PFSK-1 (cell line): ENCODE measurements at regions not wholly inside any gene's neighbourhood (a gene's known extent, or its start where the extent isn't known, plus 50 kb on each side); places are given as distances from the start of the nearest gene placed in this dataset.

ENCODE experiments used
- FOXP2 ChIP-seq: optimal IDR thresholded peaks from 2 replicates; pipeline ENCODE3; 2011; ENCODE audit warnings: borderline replicate concordance, control low read depth, inconsistent platforms; ENCODE audit not compliant: insufficient read depth; ENCODE audit errors: extremely low read length, extremely low read depth
- POLR2AphosphoS5 ChIP-seq: IDR thresholded peaks from 2 replicates; pipeline ENCODE4 v1.6.1; 2012; ENCODE audit warnings: low read depth, mild to moderate bottlenecking, control low read depth, low read length, moderate library complexity
- SIN3A ChIP-seq: IDR thresholded peaks from 2 replicates; pipeline ENCODE4 v1.6.1; 2012; ENCODE audit warnings: mild to moderate bottlenecking, low read length, moderate library complexity, borderline replicate concordance; ENCODE audit not compliant: insufficient read depth
- TAF1 ChIP-seq: IDR thresholded peaks from 2 replicates; pipeline ENCODE4 v1.6.1; 2012; ENCODE audit warnings: low read length, control low read depth, borderline replicate concordance; ENCODE audit not compliant: insufficient read depth
- TF ChIP-seq, protein P1 (sequence below), 2 experiments: IDR thresholded peaks; 2 replicates each; pipeline versions ENCODE4 v1.6.1 to v1.8.0; 2011 to 2012; ENCODE audit warnings: low read depth in 2 of 2, low read length in 2 of 2, control low read depth in 1 of 2, inconsistent platforms in 1 of 2, mild to moderate bottlenecking in 1 of 2, moderate library complexity in 1 of 2; ENCODE audit not compliant: insufficient read depth in 1 of 2

DNA sequence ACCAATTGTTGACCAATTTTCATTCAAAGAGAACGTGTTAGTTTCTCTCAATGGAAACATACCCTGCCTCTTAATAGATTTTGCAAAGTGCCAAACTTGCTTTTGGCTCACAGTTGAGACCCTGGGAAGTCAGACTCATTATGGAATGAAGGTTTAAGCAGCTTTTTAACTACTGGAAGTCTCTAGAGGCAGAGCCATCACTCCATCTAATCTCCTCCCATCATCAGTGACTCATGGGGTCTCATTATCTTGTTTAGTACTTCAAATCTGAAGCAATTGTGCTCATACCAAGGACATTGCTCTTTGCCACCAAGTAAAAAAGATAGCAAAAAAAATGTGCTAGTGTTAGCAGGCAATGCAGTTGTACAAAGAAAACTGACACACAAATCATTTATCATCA, 537.1 kb upstream of the LRRC4C start:
- TF ChIP-seq, protein P1, sequence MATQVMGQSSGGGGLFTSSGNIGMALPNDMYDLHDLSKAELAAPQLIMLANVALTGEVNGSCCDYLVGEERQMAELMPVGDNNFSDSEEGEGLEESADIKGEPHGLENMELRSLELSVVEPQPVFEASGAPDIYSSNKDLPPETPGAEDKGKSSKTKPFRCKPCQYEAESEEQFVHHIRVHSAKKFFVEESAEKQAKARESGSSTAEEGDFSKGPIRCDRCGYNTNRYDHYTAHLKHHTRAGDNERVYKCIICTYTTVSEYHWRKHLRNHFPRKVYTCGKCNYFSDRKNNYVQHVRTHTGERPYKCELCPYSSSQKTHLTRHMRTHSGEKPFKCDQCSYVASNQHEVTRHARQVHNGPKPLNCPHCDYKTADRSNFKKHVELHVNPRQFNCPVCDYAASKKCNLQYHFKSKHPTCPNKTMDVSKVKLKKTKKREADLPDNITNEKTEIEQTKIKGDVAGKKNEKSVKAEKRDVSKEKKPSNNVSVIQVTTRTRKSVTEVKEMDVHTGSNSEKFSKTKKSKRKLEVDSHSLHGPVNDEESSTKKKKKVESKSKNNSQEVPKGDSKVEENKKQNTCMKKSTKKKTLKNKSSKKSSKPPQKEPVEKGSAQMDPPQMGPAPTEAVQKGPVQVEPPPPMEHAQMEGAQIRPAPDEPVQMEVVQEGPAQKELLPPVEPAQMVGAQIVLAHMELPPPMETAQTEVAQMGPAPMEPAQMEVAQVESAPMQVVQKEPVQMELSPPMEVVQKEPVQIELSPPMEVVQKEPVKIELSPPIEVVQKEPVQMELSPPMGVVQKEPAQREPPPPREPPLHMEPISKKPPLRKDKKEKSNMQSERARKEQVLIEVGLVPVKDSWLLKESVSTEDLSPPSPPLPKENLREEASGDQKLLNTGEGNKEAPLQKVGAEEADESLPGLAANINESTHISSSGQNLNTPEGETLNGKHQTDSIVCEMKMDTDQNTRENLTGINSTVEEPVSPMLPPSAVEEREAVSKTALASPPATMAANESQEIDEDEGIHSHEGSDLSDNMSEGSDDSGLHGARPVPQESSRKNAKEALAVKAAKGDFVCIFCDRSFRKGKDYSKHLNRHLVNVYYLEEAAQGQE (IDR thresholded peaks at IDR 0.05; ENCODE audit: insufficient read depth in 1 of 2, low read depth in 2 of 2, low read length in 2 of 2): no peak
- TF ChIP-seq FOXP2 (no peak), SIN3A (no peak), POLR2AphosphoS5 (no peak), TAF1 (no peak)

DNA sequence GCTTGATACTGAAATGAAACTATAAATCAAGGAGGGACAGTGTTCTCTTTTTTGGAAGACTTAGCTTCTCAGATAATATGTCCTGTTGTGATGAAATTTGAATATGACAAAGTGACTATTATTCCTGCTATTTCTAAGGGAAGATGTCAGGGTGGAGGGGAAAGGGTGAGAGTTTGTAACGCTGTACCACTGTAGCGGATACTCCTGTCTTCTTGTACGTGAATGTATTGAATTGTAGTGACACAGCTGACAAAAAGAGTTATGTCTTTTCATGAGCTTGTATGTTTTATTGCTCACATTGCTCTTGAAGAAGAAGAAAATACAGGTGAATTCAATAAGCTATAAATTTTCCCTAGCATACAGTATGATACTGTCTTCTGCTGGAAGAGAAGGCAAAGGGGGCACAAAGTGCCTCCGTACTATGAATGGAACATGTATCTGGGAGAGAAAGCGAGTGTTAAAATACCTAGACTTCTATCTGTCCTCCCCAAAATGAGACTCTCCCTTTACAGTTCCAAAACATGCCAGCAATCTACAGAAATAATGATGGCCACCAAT, 538.5 kb upstream of the LRRC4C start:
- TF ChIP-seq SIN3A (no peak), TAF1 (no peak), FOXP2 (no peak)
- TF ChIP-seq, protein P1 (IDR thresholded peaks at IDR 0.05; ENCODE audit: insufficient read depth in 1 of 2, low read depth in 2 of 2, low read length in 2 of 2): no peak

DNA sequence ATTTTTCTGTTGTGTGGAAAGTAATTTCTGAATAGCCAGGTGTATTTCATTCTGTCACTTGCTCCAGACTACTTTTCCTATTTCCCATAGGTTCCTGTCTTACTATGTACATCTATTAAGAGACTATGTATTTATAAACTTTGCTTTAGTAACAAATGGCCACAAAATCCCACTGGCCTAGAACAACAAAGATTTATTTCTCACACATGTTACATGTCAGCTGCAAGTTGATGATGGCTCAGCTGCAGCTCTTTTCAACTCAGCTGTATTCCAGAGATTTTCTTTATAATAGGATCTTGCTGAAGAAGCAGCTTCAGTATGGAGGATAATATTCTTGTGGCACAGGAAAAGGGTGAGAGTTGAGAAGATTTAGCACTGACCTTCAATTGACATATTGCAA, 539.6 kb upstream of the LRRC4C start:
- TF ChIP-seq, protein P1 (IDR thresholded peaks at IDR 0.05; ENCODE audit: insufficient read depth in 1 of 2, low read depth in 2 of 2, low read length in 2 of 2): no peak
- TF ChIP-seq POLR2AphosphoS5: no peak
- no peak for TF ChIP-seq FOXP2
- no peak for TF ChIP-seq SIN3A
- TF ChIP-seq TAF1: no peak

DNA sequence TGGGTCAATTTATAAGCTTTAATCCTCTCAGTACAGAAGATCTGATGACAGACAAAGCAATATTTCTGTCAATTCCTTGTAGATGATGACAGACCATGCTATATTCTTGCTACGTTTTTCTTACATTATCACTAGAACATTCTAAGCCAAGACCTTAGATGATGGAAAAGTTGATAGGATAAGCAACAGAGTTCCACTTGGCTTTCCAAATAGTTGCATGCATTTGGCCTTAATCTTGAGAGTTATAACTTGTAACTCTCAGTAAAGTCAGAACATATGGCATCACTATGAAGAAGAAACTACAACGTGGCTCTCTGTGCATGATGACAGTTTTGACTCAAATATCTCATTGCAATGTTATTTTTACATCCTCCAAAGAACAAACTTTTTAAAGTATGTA, 544.3 kb upstream of the LRRC4C start:
- TF ChIP-seq, protein P1 (IDR thresholded peaks at IDR 0.05; ENCODE audit: insufficient read depth in 1 of 2, low read depth in 2 of 2, low read length in 2 of 2): no peak
- TF ChIP-seq SIN3A: no peak
- no peak for TF ChIP-seq FOXP2
- no peak for TF ChIP-seq POLR2AphosphoS5
- no peak for TF ChIP-seq TAF1

DNA sequence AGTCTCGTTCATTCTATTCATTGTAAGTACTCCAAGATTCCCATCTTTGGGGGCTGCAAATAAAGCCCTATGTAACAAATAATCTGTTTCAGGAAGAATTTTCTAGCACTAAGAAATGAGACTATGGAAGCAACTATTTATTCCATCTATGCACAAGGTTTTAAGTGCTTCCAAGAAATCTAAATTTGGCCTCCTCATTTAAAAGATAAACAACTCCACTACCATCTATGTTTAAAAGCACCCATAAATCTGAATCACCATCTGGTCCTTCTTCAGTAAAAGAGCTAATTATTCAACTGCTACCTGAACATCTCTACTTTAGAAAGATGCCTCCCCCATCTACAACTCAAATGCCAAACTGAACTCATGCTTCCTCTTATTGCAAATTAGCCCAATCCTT, 547.3 kb upstream of the LRRC4C start:
- TF ChIP-seq POLR2AphosphoS5 (no peak), TAF1 (no peak), FOXP2 (no peak), SIN3A (no peak)
- TF ChIP-seq, protein P1 (IDR thresholded peaks at IDR 0.05; ENCODE audit: insufficient read depth in 1 of 2, low read depth in 2 of 2, low read length in 2 of 2): no peak
